ENCODE measurements at regions not wholly inside any gene's neighbourhood (a gene's known extent, or its start where the extent isn't known, plus 50 kb on each side); places are given as distances from the start of the nearest gene placed in this dataset.
"Not testable (repeated sequence)": the region's sequence is repeated elsewhere in the genome, so short reads cannot be mapped to it uniquely, and the experiment has no call there.

- 2 to 28% methylated on average over 2 of the region's 2 CpGs for WGBS, 2 donors (ENCODE audit: low coverage in 1 of 2)
Observed at GRCh38 chr5:120139039-120139438, 325.1 kb upstream of the PRR16 start.

DNA sequence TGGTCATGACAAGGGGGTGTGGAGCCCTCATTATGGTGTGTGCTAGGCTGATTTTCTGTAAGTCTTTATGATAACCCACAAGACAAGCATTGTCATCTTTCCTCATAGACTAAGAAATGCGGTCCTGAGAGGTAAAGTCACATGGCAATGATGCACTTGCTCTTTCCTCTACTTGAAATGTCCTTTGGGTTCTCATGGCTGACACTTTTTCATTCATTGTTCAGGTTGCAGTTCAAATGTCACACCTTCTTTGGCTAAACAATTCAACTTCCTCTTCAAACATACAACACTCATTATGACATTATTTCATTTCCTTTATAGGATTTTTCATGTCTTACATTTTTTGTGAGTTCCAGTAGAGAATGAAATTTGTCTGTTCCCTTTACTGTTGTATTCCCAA, 323.6 kb upstream of the PRR16 start:
- 60 to 100% methylated on average over 1 of the region's 1 CpG for WGBS, 2 donors (ENCODE audit: low coverage in 1 of 2)
- Histone ChIP-seq H3K9me3 (no peaks in the 10 kb centered on the region), H3K4me1 (peaks cover 0 to 14% (median 2%) of the 10 kb centered on the region in 3 donors), H3K36me3 (no peaks in the 10 kb centered on the region), H3K27ac (peak overlapping the region in 1 of 4 donors; percentile 54), H3K4me3 (no peak overlapping the region), H3K27me3 (no peaks in the 10 kb centered on the region)
- ATAC-seq: no peak
- TF ChIP-seq CTCF (IDR thresholded peaks at IDR 0.05) (no peak), POLR2AphosphoS5 (IDR thresholded peaks at IDR 0.05) (no peak), POLR2A (IDR thresholded peaks at IDR 0.05) (no peak), EP300 (IDR thresholded peaks at IDR 0.05) (no peak)

More at GRCh38 chr5:120139039-120139438, 325.1 kb upstream of the PRR16 start:
- no peak overlapping the region for H3K4me3 ChIP-seq
- H3K36me3 ChIP-seq: no peaks in the 10 kb centered on the region
- no peaks in the 10 kb centered on the region for H3K27me3 ChIP-seq
- no peaks in the 10 kb centered on the region for H3K9me3 ChIP-seq
- ATAC-seq: peak; percentile 83
- TF ChIP-seq EP300 (IDR thresholded peaks at IDR 0.05): no peak
- TF ChIP-seq CTCF (IDR thresholded peaks at IDR 0.05): no peak
- peak; percentile 95 for TF ChIP-seq POLR2AphosphoS5 (IDR thresholded peaks at IDR 0.05)
- peak overlapping the region; percentile 21 to 61 (median 46) for H3K27ac ChIP-seq
- H3K4me1 ChIP-seq: peaks cover 0 to 14% (median 2%) of the 10 kb centered on the region in 3 donors

GRCh38 chr5:120141076-120141475, 323.0 kb upstream of the PRR16 start:
- no peak for TF ChIP-seq POLR2AphosphoS5 (IDR thresholded peaks at IDR 0.05)
- TF ChIP-seq POLR2A (IDR thresholded peaks at IDR 0.05): no peak
- TF ChIP-seq EP300 (IDR thresholded peaks at IDR 0.05): no peak
- TF ChIP-seq CTCF (IDR thresholded peaks at IDR 0.05): no peak
- ATAC-seq: no peak
- Histone ChIP-seq H3K4me3 (no peak overlapping the region), H3K4me1 (peaks cover 0 to 14% (median 2%) of the 10 kb centered on the region in 3 donors), H3K27ac (no peak overlapping the region), H3K9me3 (no peaks in the 10 kb centered on the region), H3K27me3 (no peaks in the 10 kb centered on the region), H3K36me3 (no peaks in the 10 kb centered on the region)
- WGBS, 2 donors (ENCODE audit: low coverage in 1 of 2): 42 to 65% methylated on average over 2 of the region's 2 CpGs

GRCh38 chr5:120146787-120147186, 317.3 kb upstream of the PRR16 start:
- 0 to 42% methylated on average over 1 of the region's 1 CpG for WGBS, 2 donors (ENCODE audit: low coverage in 1 of 2)
- Histone ChIP-seq H3K36me3 (no peaks in the 10 kb centered on the region), H3K4me3 (no peak overlapping the region), H3K27ac (no peak overlapping the region), H3K9me3 (no peaks in the 10 kb centered on the region), H3K27me3 (no peaks in the 10 kb centered on the region), H3K4me1 (no peaks in the 10 kb centered on the region)
- TF ChIP-seq POLR2AphosphoS5 (IDR thresholded peaks at IDR 0.05): no peak
- no peak for TF ChIP-seq CTCF (IDR thresholded peaks at IDR 0.05)
- no peak for ATAC-seq

GRCh38 chr5:120147911-120148310, 316.2 kb upstream of the PRR16 start:
- H3K27ac ChIP-seq, H3K4me1 ChIP-seq, H3K9me3 ChIP-seq, H3K36me3 ChIP-seq, ATAC-seq, H3K27me3 ChIP-seq, H3K4me3 ChIP-seq: not testable (repeated sequence)
- WGBS, 2 donors (ENCODE audit: low coverage in 1 of 2): no CpG with 5 or more reads among the region's 23 CpGs

DNA sequence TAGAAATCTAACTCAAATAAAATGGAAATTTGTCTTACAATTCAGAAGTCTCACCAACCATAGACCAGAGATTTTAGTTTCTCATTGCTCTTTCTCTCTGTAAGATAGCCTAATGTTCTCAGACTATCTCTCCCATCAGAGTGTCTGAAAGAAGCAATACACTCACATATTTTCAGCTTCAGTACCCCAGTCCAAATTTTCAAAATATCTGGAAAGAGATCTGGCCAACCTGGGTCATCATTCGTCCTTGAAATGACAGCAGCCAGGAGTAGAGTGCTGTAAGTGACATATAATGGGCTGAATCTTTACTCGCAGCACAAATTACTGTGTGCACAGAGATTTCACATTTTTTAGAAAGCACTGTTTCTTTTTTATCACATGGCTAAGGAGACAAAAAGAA, 313.3 kb upstream of the PRR16 start:
- Histone ChIP-seq H3K4me1 (no peaks in the 10 kb centered on the region), H3K9me3 (no peaks in the 10 kb centered on the region), H3K36me3 (no peaks in the 10 kb centered on the region), H3K4me3 (no peak overlapping the region), H3K27ac (no peak overlapping the region), H3K27me3 (no peaks in the 10 kb centered on the region)
- TF ChIP-seq CTCF (IDR thresholded peaks at IDR 0.05) (no peak), POLR2AphosphoS5 (IDR thresholded peaks at IDR 0.05) (no peak), POLR2A (IDR thresholded peaks at IDR 0.05) (no peak), EP300 (IDR thresholded peaks at IDR 0.05) (no peak)
- ATAC-seq: no peak
- WGBS, 2 donors (ENCODE audit: low coverage in 1 of 2): 20 to 40% methylated on average over 2 of the region's 2 CpGs
